Liver (tissue), 3 donors: ENCODE measurements at regions not wholly inside any gene's neighbourhood (a gene's known extent, or its start where the extent isn't known, plus 50 kb on each side); places are given as distances from the start of the nearest gene placed in this dataset.
A peak's percentile ranks its signal among the peaks of the same experiment; 100 is the strongest.

ENCODE experiments used
- EGR1 ChIP-seq, 2 donors: IDR thresholded peaks; 2 replicates each; pipeline ENCODE4 v1.6.1; 2016 to 2018; ENCODE audit warnings: antibody characterized with exemption in 2 of 2, low read depth in 2 of 2
- GABPA ChIP-seq, 2 donors: IDR thresholded peaks in 1 of 2; conservative IDR thresholded peaks in 1 of 2; 2 replicates each; pipeline ENCODE4 v1.6.1; 2016; ENCODE audit warnings: antibody characterized with exemption in 2 of 2, mild to moderate bottlenecking in 1 of 2, moderate library complexity in 1 of 2
- HNF4A ChIP-seq, 2 donors: conservative IDR thresholded peaks; 2 replicates each; pipeline ENCODE4 v1.6.1; 2016; ENCODE audit warnings: antibody characterized with exemption in 2 of 2, mild to moderate bottlenecking in 2 of 2
- TAF1 ChIP-seq: conservative IDR thresholded peaks from 2 replicates; pipeline ENCODE4 v1.6.1; 2016; ENCODE audit warnings: antibody characterized with exemption, mild to moderate bottlenecking
- YY1 ChIP-seq: IDR thresholded peaks from 2 replicates; pipeline ENCODE4 v1.6.1; 2016; ENCODE audit warnings: antibody characterized with exemption, mild to moderate bottlenecking
- TF ChIP-seq, protein P1 (sequence below): fragments of 150-350 bp; IDR thresholded peaks from 2 replicates; pipeline ENCODE4 v1.5.1; 2017; ENCODE audit warnings: improper control_type of control experiment, low read depth, low read length; ENCODE audit not compliant: missing input control
- TF ChIP-seq, protein P2 (sequence below): IDR thresholded peaks from 2 replicates; pipeline ENCODE4 v1.6.1; 2016; ENCODE audit warnings: antibody characterized with exemption
- TF ChIP-seq, protein P3 (sequence below): IDR thresholded peaks from 2 replicates; pipeline ENCODE4 v1.6.1; 2016; ENCODE audit warnings: antibody characterized with exemption, mild to moderate bottlenecking
- TF ChIP-seq, protein P4 (sequence below): IDR thresholded peaks from 2 replicates; pipeline ENCODE4 v1.6.1; 2016; ENCODE audit warnings: antibody characterized with exemption
- donor health status: healthy.
- donor health status: healthy.

DNA sequence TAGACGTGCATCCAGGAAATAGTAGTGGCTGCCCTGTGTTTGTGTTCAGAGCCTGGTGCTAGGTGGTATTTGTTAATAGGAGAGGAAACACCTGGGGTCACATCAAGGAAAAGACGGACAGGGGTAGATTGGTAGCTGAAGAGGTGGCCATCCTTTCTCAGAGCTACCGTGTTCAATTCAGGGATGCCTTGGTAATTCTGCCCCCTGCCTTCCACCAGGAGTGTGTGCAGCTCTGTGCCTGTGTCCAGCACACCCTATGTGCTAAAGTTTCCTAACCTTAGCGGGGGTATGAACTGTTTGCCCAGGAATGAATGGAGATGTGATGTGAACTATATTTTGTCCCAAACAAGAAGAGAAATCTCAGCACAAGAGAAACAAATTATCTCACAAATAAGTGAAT lies 174.1 kb upstream of the MPHOSPH6 start:
- TF ChIP-seq, protein P1, sequence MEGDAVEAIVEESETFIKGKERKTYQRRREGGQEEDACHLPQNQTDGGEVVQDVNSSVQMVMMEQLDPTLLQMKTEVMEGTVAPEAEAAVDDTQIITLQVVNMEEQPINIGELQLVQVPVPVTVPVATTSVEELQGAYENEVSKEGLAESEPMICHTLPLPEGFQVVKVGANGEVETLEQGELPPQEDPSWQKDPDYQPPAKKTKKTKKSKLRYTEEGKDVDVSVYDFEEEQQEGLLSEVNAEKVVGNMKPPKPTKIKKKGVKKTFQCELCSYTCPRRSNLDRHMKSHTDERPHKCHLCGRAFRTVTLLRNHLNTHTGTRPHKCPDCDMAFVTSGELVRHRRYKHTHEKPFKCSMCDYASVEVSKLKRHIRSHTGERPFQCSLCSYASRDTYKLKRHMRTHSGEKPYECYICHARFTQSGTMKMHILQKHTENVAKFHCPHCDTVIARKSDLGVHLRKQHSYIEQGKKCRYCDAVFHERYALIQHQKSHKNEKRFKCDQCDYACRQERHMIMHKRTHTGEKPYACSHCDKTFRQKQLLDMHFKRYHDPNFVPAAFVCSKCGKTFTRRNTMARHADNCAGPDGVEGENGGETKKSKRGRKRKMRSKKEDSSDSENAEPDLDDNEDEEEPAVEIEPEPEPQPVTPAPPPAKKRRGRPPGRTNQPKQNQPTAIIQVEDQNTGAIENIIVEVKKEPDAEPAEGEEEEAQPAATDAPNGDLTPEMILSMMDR: peak; percentile 63
- TF ChIP-seq EGR1 (IDR thresholded peaks at IDR 0.05; ENCODE audit: low read depth in 2 of 2) (no peak), TAF1 (no peak), GABPA (IDR thresholded peaks at IDR 0.05 in 1 of 2, conservative IDR thresholded peaks at IDR 0.05 in 1 of 2) (no peak), HNF4A (conservative IDR thresholded peaks at IDR 0.05) (no peak), YY1 (no peak)
- TF ChIP-seq, protein P2, sequence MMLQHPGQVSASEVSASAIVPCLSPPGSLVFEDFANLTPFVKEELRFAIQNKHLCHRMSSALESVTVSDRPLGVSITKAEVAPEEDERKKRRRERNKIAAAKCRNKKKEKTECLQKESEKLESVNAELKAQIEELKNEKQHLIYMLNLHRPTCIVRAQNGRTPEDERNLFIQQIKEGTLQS: no peak
- TF ChIP-seq, protein P3, sequence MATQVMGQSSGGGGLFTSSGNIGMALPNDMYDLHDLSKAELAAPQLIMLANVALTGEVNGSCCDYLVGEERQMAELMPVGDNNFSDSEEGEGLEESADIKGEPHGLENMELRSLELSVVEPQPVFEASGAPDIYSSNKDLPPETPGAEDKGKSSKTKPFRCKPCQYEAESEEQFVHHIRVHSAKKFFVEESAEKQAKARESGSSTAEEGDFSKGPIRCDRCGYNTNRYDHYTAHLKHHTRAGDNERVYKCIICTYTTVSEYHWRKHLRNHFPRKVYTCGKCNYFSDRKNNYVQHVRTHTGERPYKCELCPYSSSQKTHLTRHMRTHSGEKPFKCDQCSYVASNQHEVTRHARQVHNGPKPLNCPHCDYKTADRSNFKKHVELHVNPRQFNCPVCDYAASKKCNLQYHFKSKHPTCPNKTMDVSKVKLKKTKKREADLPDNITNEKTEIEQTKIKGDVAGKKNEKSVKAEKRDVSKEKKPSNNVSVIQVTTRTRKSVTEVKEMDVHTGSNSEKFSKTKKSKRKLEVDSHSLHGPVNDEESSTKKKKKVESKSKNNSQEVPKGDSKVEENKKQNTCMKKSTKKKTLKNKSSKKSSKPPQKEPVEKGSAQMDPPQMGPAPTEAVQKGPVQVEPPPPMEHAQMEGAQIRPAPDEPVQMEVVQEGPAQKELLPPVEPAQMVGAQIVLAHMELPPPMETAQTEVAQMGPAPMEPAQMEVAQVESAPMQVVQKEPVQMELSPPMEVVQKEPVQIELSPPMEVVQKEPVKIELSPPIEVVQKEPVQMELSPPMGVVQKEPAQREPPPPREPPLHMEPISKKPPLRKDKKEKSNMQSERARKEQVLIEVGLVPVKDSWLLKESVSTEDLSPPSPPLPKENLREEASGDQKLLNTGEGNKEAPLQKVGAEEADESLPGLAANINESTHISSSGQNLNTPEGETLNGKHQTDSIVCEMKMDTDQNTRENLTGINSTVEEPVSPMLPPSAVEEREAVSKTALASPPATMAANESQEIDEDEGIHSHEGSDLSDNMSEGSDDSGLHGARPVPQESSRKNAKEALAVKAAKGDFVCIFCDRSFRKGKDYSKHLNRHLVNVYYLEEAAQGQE: no peak
- TF ChIP-seq, protein P4, sequence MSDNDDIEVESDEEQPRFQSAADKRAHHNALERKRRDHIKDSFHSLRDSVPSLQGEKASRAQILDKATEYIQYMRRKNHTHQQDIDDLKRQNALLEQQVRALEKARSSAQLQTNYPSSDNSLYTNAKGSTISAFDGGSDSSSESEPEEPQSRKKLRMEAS: no peak
